Mucosa of gallbladder (tissue), 1 donor: ENCODE measurements at regions not wholly inside any gene's neighbourhood (a gene's known extent, or its start where the extent isn't known, plus 50 kb on each side); places are given as distances from the start of the nearest gene placed in this dataset.

Source experiments
- DNase-seq: peaks from one replicate; pipeline ENCODE4 v3.0.0-alpha.2; 2020; ENCODE audit warnings: low spot score
- donor health status: DM: no; HTN: no; CAD: no.

DNA sequence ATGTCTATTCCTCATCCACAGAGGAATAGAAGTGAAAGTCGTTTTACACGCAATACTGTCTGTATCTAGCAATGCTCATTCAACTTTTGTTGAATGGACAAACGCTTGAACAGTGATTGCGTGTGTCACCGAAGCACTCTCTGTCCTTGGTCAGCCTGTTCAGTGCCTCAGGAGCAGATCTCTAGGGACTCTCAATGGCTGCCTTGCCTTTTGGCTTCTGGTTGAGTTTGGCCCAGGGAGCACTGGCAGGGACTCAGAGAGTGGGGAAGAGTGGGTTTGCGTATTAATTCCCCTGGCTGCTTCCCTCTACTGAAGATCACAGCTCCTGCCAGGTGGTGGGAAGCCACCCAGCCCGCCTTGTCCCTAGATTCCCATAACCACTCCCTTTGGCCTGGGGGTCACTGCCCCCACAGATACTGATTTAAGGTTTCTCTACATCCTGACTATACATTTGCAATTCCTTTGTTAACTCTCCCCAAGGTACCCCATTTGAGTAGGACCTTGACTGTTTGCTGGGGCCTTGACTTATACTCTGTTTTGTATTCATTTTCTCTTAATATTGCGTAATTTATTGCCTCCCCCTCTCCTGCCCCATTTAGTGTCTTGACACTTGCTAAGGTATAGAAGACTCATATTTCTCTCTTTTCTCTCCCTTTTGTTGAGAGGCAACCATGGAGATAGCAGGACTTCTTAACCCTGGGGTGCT lies 61.7 kb upstream of the USP24 start:
- DNase-seq: no peak

DNA sequence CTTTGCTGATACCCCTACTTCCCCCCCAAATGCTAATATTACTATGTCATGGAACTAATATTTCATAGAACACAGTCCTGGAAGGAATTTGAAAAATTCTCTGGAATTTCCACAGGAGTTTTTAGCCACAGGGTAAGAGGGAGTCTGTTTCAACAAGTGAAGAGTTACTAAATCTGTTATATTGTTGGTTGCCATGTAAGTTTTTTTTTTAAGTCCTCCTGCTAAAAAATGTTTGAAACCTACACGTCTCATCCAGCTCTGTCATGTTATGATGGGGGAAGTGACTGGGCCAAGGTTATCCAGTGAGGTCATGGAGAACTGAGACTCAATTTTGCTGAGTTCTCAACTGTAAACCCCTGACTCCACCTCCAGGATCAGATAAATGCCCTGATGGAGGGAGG lies 60.8 kb upstream of the USP24 start:
- DNase-seq: no peak

DNA sequence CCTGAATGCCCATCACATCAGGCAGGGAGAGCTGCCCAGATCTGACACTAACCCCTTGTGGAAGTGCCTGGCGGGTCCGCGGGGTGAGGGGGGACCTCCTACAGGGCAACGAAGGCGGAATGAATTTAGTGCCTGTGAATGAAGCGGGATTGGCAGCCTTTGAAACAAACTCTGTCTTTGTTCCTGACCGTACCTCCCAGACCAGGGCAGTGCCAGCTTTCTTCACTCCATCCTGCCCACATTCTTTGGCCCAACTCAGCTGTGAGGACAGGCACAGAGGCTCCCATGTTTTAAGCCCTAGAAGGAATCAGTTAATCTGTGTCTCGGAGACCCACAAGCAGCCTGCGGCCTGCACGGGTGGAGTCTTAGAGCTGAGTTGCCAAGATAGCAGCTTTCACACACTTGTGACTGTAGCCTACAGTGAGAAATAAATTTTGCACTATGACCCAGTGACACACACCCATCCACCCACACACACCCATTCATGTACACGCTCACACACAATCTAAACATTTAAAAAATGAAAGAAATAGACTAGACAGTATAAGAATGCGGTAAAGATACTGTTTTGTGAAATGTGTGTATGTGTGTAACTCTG lies 60.1 kb upstream of the USP24 start:
- DNase-seq: no peak

DNA sequence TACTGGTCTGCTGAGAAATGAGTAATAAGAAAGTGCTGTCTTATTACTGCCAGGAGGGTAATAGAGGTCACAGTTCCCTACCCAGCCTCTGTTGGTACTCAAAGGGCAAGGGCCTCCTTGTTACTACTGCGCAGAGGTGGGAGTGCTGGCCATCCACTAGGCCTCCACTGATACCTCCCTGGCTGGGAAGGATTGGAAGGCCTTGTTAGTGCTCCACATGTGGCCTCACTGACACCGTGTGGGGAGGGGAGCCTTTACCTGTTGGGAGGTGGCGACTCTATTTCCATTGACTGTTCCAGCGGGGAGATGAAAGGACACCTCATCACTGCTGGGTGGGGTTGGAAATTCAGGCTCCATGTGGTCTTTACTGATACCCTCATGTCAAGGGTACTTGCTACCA lies 57.8 kb upstream of the USP24 start:
- no peak for DNase-seq
